Osteocyte (in vitro differentiated cells): ENCODE measurements at regions not wholly inside any gene's neighbourhood (a gene's known extent, or its start where the extent isn't known, plus 50 kb on each side); places are given as distances from the start of the nearest gene placed in this dataset.

Source experiments
- DNase-seq: peaks from one replicate; pipeline ENCODE4 v3.0.0; 2021; ENCODE audit warnings: mixed read lengths; ENCODE audit not compliant: unreplicated experiment; ENCODE audit errors: extremely low spot score
- H3K27ac Mint-ChIP-seq: one replicate; pipeline ENCODE4 v1.8.0; 2021; ENCODE audit warnings: mild to moderate bottlenecking, mixed read lengths; ENCODE audit not compliant: unreplicated experiment
- H3K27me3 Mint-ChIP-seq: one replicate; pipeline ENCODE4 v1.8.0; 2021; ENCODE audit warnings: mixed read lengths; ENCODE audit not compliant: unreplicated experiment
- H3K36me3 Mint-ChIP-seq: one replicate; pipeline ENCODE4 v1.8.0; 2021; ENCODE audit warnings: mixed read lengths; ENCODE audit not compliant: unreplicated experiment
- H3K4me1 Mint-ChIP-seq: one replicate; pipeline ENCODE4 v1.8.0; 2021; ENCODE audit warnings: mixed read lengths; ENCODE audit not compliant: unreplicated experiment
- H3K4me3 Mint-ChIP-seq: one replicate; pipeline ENCODE4 v1.8.0; 2021; ENCODE audit warnings: mild to moderate bottlenecking, moderate library complexity, mixed read lengths; ENCODE audit not compliant: unreplicated experiment
- H3K9me3 Mint-ChIP-seq: one replicate; pipeline ENCODE4 v1.8.0; 2021; ENCODE audit warnings: mixed read lengths; ENCODE audit not compliant: unreplicated experiment
- TF ChIP-seq, protein P1 (sequence below): fragments of 200-600 bp; sonication (generic); IDR thresholded peaks from 2 replicates; pipeline ENCODE4 v1.5.0; 2021; ENCODE audit warnings: antibody characterized with exemption, mild to moderate bottlenecking, moderate library complexity

DNA sequence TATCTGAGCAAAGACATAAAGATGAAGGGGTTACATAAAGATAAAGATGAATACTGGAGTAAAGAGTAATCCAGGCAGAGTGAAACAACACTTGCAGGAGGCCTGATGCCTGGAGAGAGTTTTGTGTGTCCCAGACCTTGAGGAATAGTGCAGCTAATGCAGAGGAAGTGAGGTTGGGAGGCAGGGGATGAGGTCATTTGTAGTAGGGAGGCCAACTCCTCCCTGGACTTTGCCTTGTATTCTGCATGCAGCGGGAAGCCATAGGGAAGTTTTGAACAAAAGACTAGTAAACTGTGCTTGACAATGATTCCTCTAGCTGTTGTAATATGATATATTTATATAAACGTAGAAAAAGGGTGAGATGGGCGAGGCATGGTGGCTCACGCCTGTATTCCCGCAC is 356.6 kb downstream of the KCNJ2 start:
- TF ChIP-seq, protein P1, sequence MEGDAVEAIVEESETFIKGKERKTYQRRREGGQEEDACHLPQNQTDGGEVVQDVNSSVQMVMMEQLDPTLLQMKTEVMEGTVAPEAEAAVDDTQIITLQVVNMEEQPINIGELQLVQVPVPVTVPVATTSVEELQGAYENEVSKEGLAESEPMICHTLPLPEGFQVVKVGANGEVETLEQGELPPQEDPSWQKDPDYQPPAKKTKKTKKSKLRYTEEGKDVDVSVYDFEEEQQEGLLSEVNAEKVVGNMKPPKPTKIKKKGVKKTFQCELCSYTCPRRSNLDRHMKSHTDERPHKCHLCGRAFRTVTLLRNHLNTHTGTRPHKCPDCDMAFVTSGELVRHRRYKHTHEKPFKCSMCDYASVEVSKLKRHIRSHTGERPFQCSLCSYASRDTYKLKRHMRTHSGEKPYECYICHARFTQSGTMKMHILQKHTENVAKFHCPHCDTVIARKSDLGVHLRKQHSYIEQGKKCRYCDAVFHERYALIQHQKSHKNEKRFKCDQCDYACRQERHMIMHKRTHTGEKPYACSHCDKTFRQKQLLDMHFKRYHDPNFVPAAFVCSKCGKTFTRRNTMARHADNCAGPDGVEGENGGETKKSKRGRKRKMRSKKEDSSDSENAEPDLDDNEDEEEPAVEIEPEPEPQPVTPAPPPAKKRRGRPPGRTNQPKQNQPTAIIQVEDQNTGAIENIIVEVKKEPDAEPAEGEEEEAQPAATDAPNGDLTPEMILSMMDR: no peak
- DNase-seq: no peak
- no peaks in the 10 kb centered on the region for H3K36me3 Mint-ChIP-seq
- no peaks in the 10 kb centered on the region for H3K9me3 Mint-ChIP-seq
- H3K27me3 Mint-ChIP-seq: peaks cover 8% of the 10 kb centered on the region
- no peaks in the 10 kb centered on the region for H3K4me1 Mint-ChIP-seq
- H3K27ac Mint-ChIP-seq: no peak overlapping the region
- no peak overlapping the region for H3K4me3 Mint-ChIP-seq

DNA sequence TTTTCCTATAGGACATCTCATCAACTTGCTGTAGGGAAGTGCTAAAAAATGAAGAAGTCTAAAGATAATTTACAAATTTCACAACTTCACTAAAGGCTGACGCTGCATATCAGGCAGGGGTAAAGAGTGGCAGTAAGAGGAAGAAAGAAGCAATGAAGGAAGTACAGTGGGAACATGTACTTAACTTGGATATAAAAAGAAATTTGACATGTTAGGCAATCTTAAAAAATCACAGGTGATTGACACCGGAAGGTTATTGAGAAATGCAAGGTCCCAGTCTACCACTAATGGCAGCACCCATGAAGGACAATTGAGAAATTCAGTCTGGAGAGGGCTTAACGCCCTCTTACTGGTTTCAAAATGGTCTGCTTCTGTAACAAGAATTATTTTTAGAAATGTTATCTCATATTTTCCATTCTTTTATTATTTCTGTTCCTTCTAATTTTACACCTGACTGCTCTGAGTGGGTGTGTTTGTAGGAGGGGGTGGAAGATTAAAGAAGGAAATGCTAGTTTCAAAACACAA is 358.1 kb downstream of the KCNJ2 start:
- no peak overlapping the region for H3K4me3 Mint-ChIP-seq
- H3K27ac Mint-ChIP-seq: no peak overlapping the region
- H3K36me3 Mint-ChIP-seq: no peaks in the 10 kb centered on the region
- no peak for DNase-seq
- no peaks in the 10 kb centered on the region for H3K4me1 Mint-ChIP-seq
- peaks cover 8% of the 10 kb centered on the region for H3K27me3 Mint-ChIP-seq
- TF ChIP-seq, protein P1: no peak
- no peaks in the 10 kb centered on the region for H3K9me3 Mint-ChIP-seq

DNA sequence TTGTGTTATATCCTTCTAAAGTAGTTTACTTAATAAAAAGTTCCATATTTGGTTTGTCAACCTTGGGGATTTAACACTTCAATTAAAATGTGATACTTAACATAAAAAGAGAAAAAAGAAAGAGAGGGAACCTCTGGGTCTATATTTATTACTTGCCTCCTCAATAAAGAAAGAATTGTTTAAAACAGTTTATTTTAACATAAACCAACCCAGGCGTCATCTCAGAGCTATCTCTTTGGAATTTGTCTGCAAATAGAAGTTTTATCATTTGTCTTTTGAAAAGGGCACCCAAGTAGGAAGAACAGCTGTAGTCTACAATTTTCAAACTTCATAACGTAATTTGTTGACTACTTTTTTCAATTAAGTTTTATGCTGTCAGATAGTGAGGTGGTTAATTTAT is 364.1 kb downstream of the KCNJ2 start:
- no peak overlapping the region for H3K4me3 Mint-ChIP-seq
- H3K4me1 Mint-ChIP-seq: no peaks in the 10 kb centered on the region
- no peak overlapping the region for H3K27ac Mint-ChIP-seq
- TF ChIP-seq, protein P1: no peak
- H3K27me3 Mint-ChIP-seq: peaks cover 8% of the 10 kb centered on the region
- no peak for DNase-seq
- no peaks in the 10 kb centered on the region for H3K36me3 Mint-ChIP-seq
- no peaks in the 10 kb centered on the region for H3K9me3 Mint-ChIP-seq

DNA sequence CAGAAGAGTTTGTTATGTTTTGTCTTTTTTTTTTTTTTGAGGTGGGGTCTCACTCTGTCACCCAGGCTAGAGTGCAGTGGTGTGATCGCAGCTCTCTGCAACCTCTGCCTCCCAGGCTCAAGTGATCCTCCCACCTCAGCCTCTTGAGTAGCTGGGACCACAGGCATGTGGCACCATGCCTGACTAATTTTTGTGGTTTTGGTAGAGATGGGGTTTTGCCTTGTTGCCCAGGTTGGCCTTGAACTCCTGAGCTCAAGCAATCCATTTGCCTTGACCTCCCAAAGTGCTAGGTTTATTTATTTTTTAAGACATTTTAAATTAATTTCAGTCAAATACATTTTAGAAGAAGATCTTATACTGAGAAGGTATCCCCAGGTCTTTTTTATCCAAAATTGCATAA is 366.7 kb downstream of the KCNJ2 start:
- H3K4me3 Mint-ChIP-seq: no peak overlapping the region
- DNase-seq: no peak
- no peaks in the 10 kb centered on the region for H3K9me3 Mint-ChIP-seq
- H3K36me3 Mint-ChIP-seq: no peaks in the 10 kb centered on the region
- TF ChIP-seq, protein P1: no peak
- H3K27ac Mint-ChIP-seq: no peak overlapping the region
- peaks cover 16% of the 10 kb centered on the region for H3K27me3 Mint-ChIP-seq
- no peaks in the 10 kb centered on the region for H3K4me1 Mint-ChIP-seq

DNA sequence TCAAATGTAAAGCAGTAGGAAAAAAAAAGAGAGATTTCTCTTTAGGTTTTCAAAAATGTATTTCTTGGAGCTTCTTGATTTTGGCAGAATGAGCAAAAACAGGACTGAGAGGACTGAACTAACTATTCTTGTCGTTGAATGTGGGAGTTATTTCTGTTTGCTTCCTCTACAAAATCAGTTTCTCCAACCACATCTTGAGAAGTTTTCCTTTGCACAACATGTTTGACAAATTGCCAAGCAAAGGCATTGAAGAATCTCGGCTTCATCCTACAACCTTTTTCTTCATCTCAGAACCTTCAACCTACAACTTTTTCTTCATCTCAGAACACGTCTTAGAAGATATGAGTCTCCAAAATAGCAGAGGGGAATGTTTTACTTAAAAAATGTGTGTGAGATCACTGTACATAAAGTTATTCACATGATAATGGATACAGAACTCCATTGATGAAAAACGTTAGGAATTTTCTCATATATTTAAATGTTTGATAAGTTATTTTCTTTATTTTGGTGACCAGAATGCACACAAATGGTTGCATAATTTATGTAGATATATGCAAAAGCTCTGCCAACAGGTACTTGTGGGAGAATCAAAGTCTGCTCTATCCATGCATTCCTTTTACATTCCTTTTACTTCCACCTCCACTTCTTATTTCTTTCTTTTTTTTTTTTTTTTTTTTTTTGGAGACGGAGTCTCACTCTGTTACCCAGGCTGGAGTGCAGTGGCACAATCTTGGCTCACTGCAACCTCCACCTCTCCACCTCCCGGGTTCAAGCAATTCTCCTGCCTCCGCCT is 370.0 kb downstream of the KCNJ2 start:
- Mint-ChIP-seq H3K27me3 (peaks cover 14% of the 10 kb centered on the region), H3K9me3 (no peaks in the 10 kb centered on the region), H3K4me3 (no peak overlapping the region), H3K27ac (no peak overlapping the region), H3K4me1 (no peaks in the 10 kb centered on the region), H3K36me3 (no peaks in the 10 kb centered on the region)
- DNase-seq: no peak
- TF ChIP-seq, protein P1: no peak
